ENCODE measurements at regions not wholly inside any gene's neighbourhood (a gene's known extent, or its start where the extent isn't known, plus 50 kb on each side); places are given as distances from the start of the nearest gene placed in this dataset.
A peak's percentile ranks its signal among the peaks of the same experiment; 100 is the strongest.

- Histone ChIP-seq H3K4me1 (ENCODE audit: control insufficient read depth, insufficient read depth, low read length) (no peaks in the 10 kb centered on the region), H3K27ac (ENCODE audit: low read depth, low read length) (no peak overlapping the region), H3K9me3 (ENCODE audit: control insufficient read depth, insufficient read depth, low read length) (no peaks in the 10 kb centered on the region), H3K36me3 (ENCODE audit: control insufficient read depth, insufficient read depth, low read length) (no peaks in the 10 kb centered on the region), H3K4me3 (ENCODE audit: low read depth, low read length) (no peak overlapping the region), H3K27me3 (ENCODE audit: control insufficient read depth, insufficient read depth, low read length) (no peaks in the 10 kb centered on the region)
- peak in 2 of 6 donors; percentile 18 to 57 for DNase-seq (ENCODE audit: low read depth in 4 of 6, low spot score in 6 of 6)
- WGBS (ENCODE audit: insufficient coverage) = 97% methylated on average over 6 of the region's 9 CpGs
Observed at GRCh38 chr12:126389220-126389841, 1324.1 kb downstream of the AACS start.

GRCh38 chr12:126389961-126390360 is 1324.7 kb downstream of the AACS start:
- no peaks in the 10 kb centered on the region for H3K36me3 ChIP-seq (ENCODE audit: control insufficient read depth, insufficient read depth, low read length)
- WGBS (ENCODE audit: insufficient coverage) = 78% methylated on average over 3 of the region's 5 CpGs
- H3K4me3 ChIP-seq (ENCODE audit: low read depth, low read length) = no peak overlapping the region
- H3K27ac ChIP-seq (ENCODE audit: low read depth, low read length) = no peak overlapping the region
- no peak for DNase-seq (ENCODE audit: low read depth in 4 of 6, low spot score in 6 of 6)
- no peaks in the 10 kb centered on the region for H3K4me1 ChIP-seq (ENCODE audit: control insufficient read depth, insufficient read depth, low read length)
- H3K27me3 ChIP-seq (ENCODE audit: control insufficient read depth, insufficient read depth, low read length) = no peaks in the 10 kb centered on the region
- no peaks in the 10 kb centered on the region for H3K9me3 ChIP-seq (ENCODE audit: control insufficient read depth, insufficient read depth, low read length)

- H3K4me1 ChIP-seq (ENCODE audit: control insufficient read depth, insufficient read depth, low read length) = no peaks in the 10 kb centered on the region
- 87% methylated on average over 4 of the region's 6 CpGs for WGBS (ENCODE audit: insufficient coverage)
- H3K4me3 ChIP-seq (ENCODE audit: low read depth, low read length) = no peak overlapping the region
Observed at GRCh38 chr12:126390969-126391566, 1325.8 kb downstream of the AACS start.

GRCh38 chr12:126396536-126396935 is 1331.3 kb downstream of the AACS start:
- no peaks in the 10 kb centered on the region for H3K27me3 ChIP-seq (ENCODE audit: control insufficient read depth, insufficient read depth, low read length)
- H3K27ac ChIP-seq (ENCODE audit: low read depth, low read length) = no peak overlapping the region
- no peak for DNase-seq (ENCODE audit: low read depth in 4 of 6, low spot score in 6 of 6)
- H3K4me3 ChIP-seq (ENCODE audit: low read depth, low read length) = no peak overlapping the region
- H3K9me3 ChIP-seq (ENCODE audit: control insufficient read depth, insufficient read depth, low read length) = peaks cover 3% of the 10 kb centered on the region
- WGBS (ENCODE audit: insufficient coverage) = 82% methylated on average over 4 of the region's 6 CpGs
- H3K36me3 ChIP-seq (ENCODE audit: control insufficient read depth, insufficient read depth, low read length) = no peaks in the 10 kb centered on the region
- no peaks in the 10 kb centered on the region for H3K4me1 ChIP-seq (ENCODE audit: control insufficient read depth, insufficient read depth, low read length)

More at GRCh38 chr12:126390969-126391566, 1325.8 kb downstream of the AACS start:
- no peak for DNase-seq (ENCODE audit: low read depth in 4 of 6, low spot score in 6 of 6)
- no peaks in the 10 kb centered on the region for H3K27me3 ChIP-seq (ENCODE audit: control insufficient read depth, insufficient read depth, low read length)
- no peak overlapping the region for H3K27ac ChIP-seq (ENCODE audit: low read depth, low read length)
- H3K9me3 ChIP-seq (ENCODE audit: control insufficient read depth, insufficient read depth, low read length) = no peaks in the 10 kb centered on the region
- no peaks in the 10 kb centered on the region for H3K36me3 ChIP-seq (ENCODE audit: control insufficient read depth, insufficient read depth, low read length)

GRCh38 chr12:126397071-126397581 is 1331.9 kb downstream of the AACS start:
- Histone ChIP-seq H3K36me3 (ENCODE audit: control insufficient read depth, insufficient read depth, low read length) (no peaks in the 10 kb centered on the region), H3K4me3 (ENCODE audit: low read depth, low read length) (no peak overlapping the region), H3K4me1 (ENCODE audit: control insufficient read depth, insufficient read depth, low read length) (no peaks in the 10 kb centered on the region), H3K27me3 (ENCODE audit: control insufficient read depth, insufficient read depth, low read length) (no peaks in the 10 kb centered on the region), H3K27ac (ENCODE audit: low read depth, low read length) (no peak overlapping the region), H3K9me3 (ENCODE audit: control insufficient read depth, insufficient read depth, low read length) (peaks cover 3% of the 10 kb centered on the region)
- 71% methylated on average over 5 of the region's 7 CpGs for WGBS (ENCODE audit: insufficient coverage)
- DNase-seq (ENCODE audit: low read depth in 4 of 6, low spot score in 6 of 6) = peak in 2 of 6 donors; percentile 26 to 53

- WGBS (ENCODE audit: insufficient coverage) = no CpG with 5 or more reads among the region's 1 CpG
- no peaks in the 10 kb centered on the region for H3K27me3 ChIP-seq (ENCODE audit: control insufficient read depth, insufficient read depth, low read length)
- no peak overlapping the region for H3K27ac ChIP-seq (ENCODE audit: low read depth, low read length)
- H3K36me3 ChIP-seq (ENCODE audit: control insufficient read depth, insufficient read depth, low read length) = no peaks in the 10 kb centered on the region
- H3K4me3 ChIP-seq (ENCODE audit: low read depth, low read length) = no peak overlapping the region
- DNase-seq (ENCODE audit: low read depth in 4 of 6, low spot score in 6 of 6) = peak in 1 of 6 donors; percentile 18
- H3K9me3 ChIP-seq (ENCODE audit: control insufficient read depth, insufficient read depth, low read length) = peaks cover 3% of the 10 kb centered on the region
- no peaks in the 10 kb centered on the region for H3K4me1 ChIP-seq (ENCODE audit: control insufficient read depth, insufficient read depth, low read length)
Observed at GRCh38 chr12:126397660-126398059, 1332.4 kb downstream of the AACS start.

GRCh38 chr12:126400831-126401230 is 1335.6 kb downstream of the AACS start:
- no peak overlapping the region for H3K4me3 ChIP-seq (ENCODE audit: low read depth, low read length)
- no peak overlapping the region for H3K27ac ChIP-seq (ENCODE audit: low read depth, low read length)
- no peaks in the 10 kb centered on the region for H3K27me3 ChIP-seq (ENCODE audit: control insufficient read depth, insufficient read depth, low read length)
- H3K36me3 ChIP-seq (ENCODE audit: control insufficient read depth, insufficient read depth, low read length) = no peaks in the 10 kb centered on the region
- peak in 1 of 6 donors; percentile 56 for DNase-seq (ENCODE audit: low read depth in 4 of 6, low spot score in 6 of 6)
- no peaks in the 10 kb centered on the region for H3K4me1 ChIP-seq (ENCODE audit: control insufficient read depth, insufficient read depth, low read length)
- peaks cover 3% of the 10 kb centered on the region for H3K9me3 ChIP-seq (ENCODE audit: control insufficient read depth, insufficient read depth, low read length)

GRCh38 chr12:126404293-126404881 is 1339.2 kb downstream of the AACS start:
- DNase-seq (ENCODE audit: low read depth in 4 of 6, low spot score in 6 of 6) = no peak
- H3K27me3 ChIP-seq (ENCODE audit: control insufficient read depth, insufficient read depth, low read length) = no peaks in the 10 kb centered on the region
- no peaks in the 10 kb centered on the region for H3K4me1 ChIP-seq (ENCODE audit: control insufficient read depth, insufficient read depth, low read length)
- H3K27ac ChIP-seq (ENCODE audit: low read depth, low read length) = no peak overlapping the region
- no peaks in the 10 kb centered on the region for H3K9me3 ChIP-seq (ENCODE audit: control insufficient read depth, insufficient read depth, low read length)
- H3K4me3 ChIP-seq (ENCODE audit: low read depth, low read length) = no peak overlapping the region
- no peaks in the 10 kb centered on the region for H3K36me3 ChIP-seq (ENCODE audit: control insufficient read depth, insufficient read depth, low read length)
- WGBS (ENCODE audit: insufficient coverage) = 100% methylated on average over 1 of the region's 5 CpGs

- WGBS (ENCODE audit: insufficient coverage) = no CpG with 5 or more reads among the region's 5 CpGs
Observed at GRCh38 chr12:126418400-126418799, 1353.2 kb downstream of the AACS start.

GRCh38 chr12:126419131-126419530 is 1353.9 kb downstream of the AACS start:
- no peak overlapping the region for H3K27ac ChIP-seq (ENCODE audit: low read depth, low read length)
- DNase-seq (ENCODE audit: low read depth in 4 of 6, low spot score in 6 of 6) = peak in 2 of 6 donors; percentile 11 to 52
- no peak overlapping the region for H3K4me3 ChIP-seq (ENCODE audit: low read depth, low read length)
- no peaks in the 10 kb centered on the region for H3K4me1 ChIP-seq (ENCODE audit: control insufficient read depth, insufficient read depth, low read length)
- no peaks in the 10 kb centered on the region for H3K9me3 ChIP-seq (ENCODE audit: control insufficient read depth, insufficient read depth, low read length)
- WGBS (ENCODE audit: insufficient coverage) = 43% methylated on average over 1 of the region's 2 CpGs
- no peaks in the 10 kb centered on the region for H3K36me3 ChIP-seq (ENCODE audit: control insufficient read depth, insufficient read depth, low read length)
- H3K27me3 ChIP-seq (ENCODE audit: control insufficient read depth, insufficient read depth, low read length) = no peaks in the 10 kb centered on the region

More at GRCh38 chr12:126418400-126418799, 1353.2 kb downstream of the AACS start:
- peak in 2 of 6 donors; percentile 36 to 63 for DNase-seq (ENCODE audit: low read depth in 4 of 6, low spot score in 6 of 6)
- Histone ChIP-seq H3K27ac (ENCODE audit: low read depth, low read length) (no peak overlapping the region), H3K27me3 (ENCODE audit: control insufficient read depth, insufficient read depth, low read length) (no peaks in the 10 kb centered on the region), H3K4me3 (ENCODE audit: low read depth, low read length) (no peak overlapping the region), H3K4me1 (ENCODE audit: control insufficient read depth, insufficient read depth, low read length) (no peaks in the 10 kb centered on the region), H3K36me3 (ENCODE audit: control insufficient read depth, insufficient read depth, low read length) (no peaks in the 10 kb centered on the region), H3K9me3 (ENCODE audit: control insufficient read depth, insufficient read depth, low read length) (no peaks in the 10 kb centered on the region)

Data from spinal cord (tissue), 9 donors.